SK-N-SH (cell line): ENCODE measurements at regions not wholly inside any gene's neighbourhood (a gene's known extent, or its start where the extent isn't known, plus 50 kb on each side); places are given as distances from the start of the nearest gene placed in this dataset.

Source experiments
- CTCF ChIA-PET: fragments of 300-600, 350-600 bp; formaldehyde crosslinking; extraction: SDS; loops from one replicate; lab custom pipeline; 2021; lab: Yijun Ruan, JAX
- POLR2A ChIA-PET: fragments of 350-600 bp; sonication (Branson Sonifier 250); formaldehyde crosslinking; extraction: SDS; loops from one replicate; lab custom pipeline; 2020; ENCODE audit warnings: antibody characterized with exemption, inconsistent platforms; lab: Yijun Ruan, JAX
- DNase-seq: peaks from one replicate; pipeline ENCODE4 v3.0.0; 2012
- H2AFZ ChIP-seq: fragments of 200-600 bp; sonication (generic); 2 replicates; pipeline ENCODE4 v1.8.1; 2016; ENCODE audit warnings: antibody characterized with exemption, mild to moderate bottlenecking, low read depth
- H3F3A ChIP-seq: fragments of 200-600 bp; sonication (generic); replicated peaks from 2 replicates; pipeline ENCODE3; 2016; ENCODE audit warnings: antibody characterized with exemption, mild to moderate bottlenecking; ENCODE audit not compliant: insufficient read depth
- H3K27ac ChIP-seq, 2 experiments: fragments of 200-500 bp in 1 of 2; fragments of 200-600 bp in 1 of 2; sonication (Bioruptor generic) in 1 of 2; sonication (generic), shearing (Covaris generic) in 1 of 2; 2 replicates each; pipeline versions ENCODE4 v1.5.1 to v1.6.1; 2014 to 2016; ENCODE audit warnings: low read depth in 2 of 2, inconsistent platforms in 1 of 2, low read length in 1 of 2, mild to moderate bottlenecking in 1 of 2, mixed read lengths in 1 of 2
- H3K27me3 ChIP-seq: fragments of 200-600 bp; sonication (generic), shearing (Covaris generic); 2 replicates; pipeline ENCODE4 v1.6.1; 2016; ENCODE audit warnings: mixed run types; ENCODE audit not compliant: insufficient read depth
- H3K36me3 ChIP-seq, 2 experiments: fragments of 200-500 bp in 1 of 2; fragments of 200-600 bp in 1 of 2; sonication (Bioruptor generic) in 1 of 2; sonication (generic) in 1 of 2; replicated peaks in 1 of 2; 2 replicates each; pipeline versions ENCODE3 to v1.5.1; 2014 to 2016; ENCODE audit warnings: low read length in 1 of 2, mild to moderate bottlenecking in 1 of 2; ENCODE audit not compliant: insufficient read depth in 2 of 2, control insufficient read depth in 1 of 2
- H3K4me1 ChIP-seq, 2 experiments: fragments of 200-500 bp in 1 of 2; fragments of 200-600 bp in 1 of 2; sonication (Bioruptor generic) in 1 of 2; sonication (generic), shearing (Covaris generic) in 1 of 2; 2 replicates each; pipeline versions ENCODE4 v1.5.1 to v1.6.1; 2014 to 2016; ENCODE audit warnings: low read depth in 1 of 2, low read length in 1 of 2, mixed run types in 1 of 2; ENCODE audit not compliant: insufficient read depth in 2 of 2, control insufficient read depth in 1 of 2
- H3K4me2 ChIP-seq: fragments of 200-600 bp; sonication (generic), shearing (Covaris generic); 2 replicates; pipeline ENCODE4 v1.6.1; 2017; ENCODE audit warnings: mixed run types
- H3K4me3 ChIP-seq, 2 experiments: fragments of 200-500 bp in 1 of 2; fragments of 200-600 bp in 1 of 2; sonication (Bioruptor generic) in 1 of 2; sonication (generic), shearing (Covaris generic) in 1 of 2; 2 replicates each; pipeline versions ENCODE4 v1.5.1 to v1.8.1; 2014 to 2016; ENCODE audit warnings: low read depth in 2 of 2, inconsistent platforms in 1 of 2, low read length in 1 of 2, mild to moderate bottlenecking in 1 of 2, mixed read lengths in 1 of 2, moderate library complexity in 1 of 2
- H3K79me2 ChIP-seq: fragments of 200-600 bp; sonication (generic); 2 replicates; pipeline ENCODE4 v1.8.1; 2017; ENCODE audit warnings: mild to moderate bottlenecking; ENCODE audit not compliant: insufficient read depth
- H3K9ac ChIP-seq: fragments of 200-600 bp; sonication (generic); 2 replicates; pipeline ENCODE4 v1.6.1; 2017; ENCODE audit warnings: mixed run types
- H3K9me2 ChIP-seq: fragments of 200-600 bp; sonication (generic); 2 replicates; pipeline ENCODE4 v1.6.1; 2017; ENCODE audit warnings: mixed run types
- H3K9me3 ChIP-seq: fragments of 200-600 bp; sonication (generic); 2 replicates; pipeline ENCODE4 v1.6.1; 2017; ENCODE audit warnings: mixed run types, mild to moderate bottlenecking, moderate library complexity
- H4K20me1 ChIP-seq: fragments of 200-600 bp; sonication (generic); 2 replicates; pipeline ENCODE4 v1.6.1; 2017; ENCODE audit warnings: mild to moderate bottlenecking, mixed run types; ENCODE audit not compliant: insufficient read depth
- ELF1 ChIP-seq: IDR thresholded peaks from 2 replicates; pipeline ENCODE4 v1.4.0; 2012
- EP300 ChIP-seq, 2 experiments: IDR thresholded peaks; 2 replicates each; pipeline versions ENCODE4 v1.4.0 to v1.6.1; 2012; ENCODE audit warnings: borderline replicate concordance in 1 of 2, low read depth in 1 of 2, low read length in 1 of 2
- EZH2phosphoT487 ChIP-seq: fragments of 200-600 bp; sonication (generic); IDR thresholded peaks from 2 replicates; pipeline ENCODE4 v1.6.1; 2017; ENCODE audit warnings: low read depth, mixed run types, mild to moderate bottlenecking, antibody characterized with exemption, moderate library complexity, borderline replicate concordance
- FOXJ3 ChIP-seq: sonication (generic); formaldehyde crosslinking; IDR thresholded peaks from 2 replicates; pipeline ENCODE4 v1.5.1; 2020; ENCODE audit warnings: mild to moderate bottlenecking, missing genetic modification reagents
- GABPA ChIP-seq: IDR thresholded peaks from 2 replicates; pipeline ENCODE4 v1.4.0; 2012; ENCODE audit warnings: low read depth, mild to moderate bottlenecking
- JUND ChIP-seq: IDR thresholded peaks from 2 replicates; pipeline ENCODE4 v1.4.0; 2012
- MXI1 ChIP-seq: IDR thresholded peaks from 2 replicates; pipeline ENCODE4 v1.6.1; 2012; ENCODE audit warnings: mild to moderate bottlenecking, low read depth, low read length, improper control_type of control experiment
- NRF1 ChIP-seq: IDR thresholded peaks from 2 replicates; pipeline ENCODE4 v1.6.1; 2012; ENCODE audit warnings: low read depth, mild to moderate bottlenecking, low read length
- RFX5 ChIP-seq: IDR thresholded peaks from 2 replicates; pipeline ENCODE4 v1.6.1; 2012; ENCODE audit warnings: mild to moderate bottlenecking, improper control_type of control experiment, low read length
- SMC3 ChIP-seq: IDR thresholded peaks from 2 replicates; pipeline ENCODE4 v1.6.1; 2012; ENCODE audit warnings: low read depth, low read length, improper control_type of control experiment
- TAF1 ChIP-seq: IDR thresholded peaks from 2 replicates; pipeline ENCODE4 v1.6.1; 2012; ENCODE audit warnings: low read depth, mild to moderate bottlenecking, low read length, moderate library complexity, borderline replicate concordance
- TCF12 ChIP-seq: IDR thresholded peaks from 2 replicates; pipeline ENCODE4 v1.4.0; 2012
- YY1 ChIP-seq: IDR thresholded peaks from 2 replicates; pipeline ENCODE4 v1.4.0; 2012; ENCODE audit warnings: low read depth, mild to moderate bottlenecking
- WGBS: methylation state at CpG from one replicate; pipeline ENCODE4 v1.1.6; 2017; ENCODE audit warnings: low lambda C conversion rate; 5-methylcytosine and 5-hydroxymethylcytosine counted together
- TF ChIP-seq, protein P1 (sequence below): fragments of 150-350 bp; IDR thresholded peaks from 2 replicates; pipeline ENCODE4 v1.6.1; 2016; ENCODE audit warnings: mild to moderate bottlenecking, low read depth, low read length
- TF ChIP-seq, protein P2 (sequence below): IDR thresholded peaks from 2 replicates; pipeline ENCODE4 v1.4.0; 2012; ENCODE audit warnings: low read depth, borderline replicate concordance
- TF ChIP-seq, protein P3 (sequence below): IDR thresholded peaks from 2 replicates; pipeline ENCODE4 v1.4.0; 2012; ENCODE audit warnings: low read depth, borderline replicate concordance
- TF ChIP-seq, protein P4 (sequence below): IDR thresholded peaks from 2 replicates; pipeline ENCODE4 v1.4.0; 2012; ENCODE audit warnings: low read depth
- TF ChIP-seq, protein P5 (sequence below): IDR thresholded peaks from 2 replicates; pipeline ENCODE4; 2012

DNA sequence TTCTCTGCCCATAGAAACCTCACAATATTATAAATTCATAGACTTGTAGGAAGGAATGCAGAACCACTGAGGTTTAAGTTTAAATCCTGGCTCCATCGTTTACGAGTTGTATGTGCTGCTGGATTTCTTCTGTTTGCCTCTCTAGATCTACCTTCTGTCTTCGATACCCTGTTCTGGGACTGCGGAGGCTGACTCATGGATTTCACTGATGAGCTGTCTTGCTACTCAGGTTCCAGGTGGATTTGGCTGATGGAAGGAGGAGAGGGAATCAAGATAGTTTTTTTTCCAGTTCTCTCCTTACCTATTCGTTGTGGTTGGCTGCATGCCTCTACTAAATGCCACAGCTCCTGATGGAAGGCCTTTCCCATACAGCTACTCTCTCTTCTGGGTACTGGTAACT lies 375.8 kb downstream of the REEP3 start:
- H3K27ac ChIP-seq = no peak overlapping the region
- H4K20me1 ChIP-seq = no peaks in the 10 kb centered on the region
- no peak for TF ChIP-seq RFX5
- TF ChIP-seq FOXJ3 (CRISPR knock-in tag) = no peak
- TF ChIP-seq, protein P1, sequence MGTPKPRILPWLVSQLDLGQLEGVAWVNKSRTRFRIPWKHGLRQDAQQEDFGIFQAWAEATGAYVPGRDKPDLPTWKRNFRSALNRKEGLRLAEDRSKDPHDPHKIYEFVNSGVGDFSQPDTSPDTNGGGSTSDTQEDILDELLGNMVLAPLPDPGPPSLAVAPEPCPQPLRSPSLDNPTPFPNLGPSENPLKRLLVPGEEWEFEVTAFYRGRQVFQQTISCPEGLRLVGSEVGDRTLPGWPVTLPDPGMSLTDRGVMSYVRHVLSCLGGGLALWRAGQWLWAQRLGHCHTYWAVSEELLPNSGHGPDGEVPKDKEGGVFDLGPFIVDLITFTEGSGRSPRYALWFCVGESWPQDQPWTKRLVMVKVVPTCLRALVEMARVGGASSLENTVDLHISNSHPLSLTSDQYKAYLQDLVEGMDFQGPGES = no peak
- no peaks in the 10 kb centered on the region for H3F3A ChIP-seq
- H3K4me2 ChIP-seq = no peak overlapping the region
- H2AFZ ChIP-seq = no peak overlapping the region
- H3K4me1 ChIP-seq = no peaks in the 10 kb centered on the region
- H3K9ac ChIP-seq = no peak overlapping the region
- H3K79me2 ChIP-seq = no peaks in the 10 kb centered on the region
- no peak for DNase-seq
- no peaks in the 10 kb centered on the region for H3K36me3 ChIP-seq
- 50% methylated on average over 5 of the region's 5 CpGs for WGBS
- H3K4me3 ChIP-seq = no peak overlapping the region
- no peaks in the 10 kb centered on the region for H3K27me3 ChIP-seq
- ChIA-PET CTCF (no interaction called here), POLR2A (no interaction called here)
- H3K9me3 ChIP-seq = no peaks in the 10 kb centered on the region
- H3K9me2 ChIP-seq = no peaks in the 10 kb centered on the region

DNA sequence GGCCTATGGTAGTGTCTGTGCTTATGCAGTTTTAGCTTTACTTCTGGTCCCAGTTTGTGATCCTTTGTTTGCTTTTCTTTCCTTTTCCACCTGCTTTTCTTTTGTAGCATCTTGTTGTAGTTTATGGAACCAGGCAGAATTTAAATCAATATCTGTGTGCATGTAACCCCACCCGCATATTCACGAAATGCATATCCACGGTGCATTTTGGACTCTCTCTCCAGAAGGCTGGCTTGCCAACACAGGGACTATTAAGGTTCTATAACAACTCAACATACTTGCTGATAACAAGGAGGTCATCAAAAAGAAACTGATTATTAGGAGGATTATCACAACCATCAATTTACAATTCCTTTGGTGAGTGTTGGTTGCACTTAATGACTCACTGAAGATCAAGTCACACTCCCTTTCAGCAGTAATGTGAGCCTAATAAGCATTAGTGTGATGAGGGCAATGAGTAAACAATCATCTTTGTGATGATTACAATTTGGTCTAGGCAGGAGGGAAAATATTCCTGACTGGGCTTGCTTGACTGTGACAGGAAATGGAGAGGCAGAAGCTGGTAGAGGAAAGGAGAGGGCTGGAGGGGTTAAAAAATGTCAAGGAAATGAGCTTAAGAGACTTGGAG lies 378.6 kb downstream of the REEP3 start:
- Histone ChIP-seq H3K9me2 (no peaks in the 10 kb centered on the region), H2AFZ (no peak overlapping the region), H3K36me3 (no peaks in the 10 kb centered on the region), H3K9me3 (no peaks in the 10 kb centered on the region), H3K27ac (no peak overlapping the region), H3K4me2 (no peak overlapping the region), H3K4me1 (no peaks in the 10 kb centered on the region), H3K9ac (no peak overlapping the region), H3K79me2 (no peaks in the 10 kb centered on the region), H3F3A (no peaks in the 10 kb centered on the region), H4K20me1 (no peaks in the 10 kb centered on the region), H3K27me3 (no peaks in the 10 kb centered on the region), H3K4me3 (no peak overlapping the region)
- ChIA-PET POLR2A (no interaction called here), CTCF (interaction anchor here (2.1 kb wide), 1 partner anchor 33 kb away, joined by 5 read pairs; no protein-coding TSS in a partner anchor)
- WGBS = 65% methylated on average over 3 of the region's 3 CpGs
- DNase-seq = no peak
- TF ChIP-seq EZH2phosphoT487 (no peak), SMC3 (no peak), MXI1 (no peak), EP300 (IDR thresholded peaks at IDR 0.05; ENCODE audit: borderline replicate concordance in 1 of 2, low read depth in 1 of 2, low read length in 1 of 2) (no peak), NRF1 (no peak), TAF1 (no peak), ELF1 (no peak), YY1 (no peak), GABPA (no peak), RFX5 (no peak), TCF12 (no peak), JUND (no peak)
- TF ChIP-seq, protein P2, sequence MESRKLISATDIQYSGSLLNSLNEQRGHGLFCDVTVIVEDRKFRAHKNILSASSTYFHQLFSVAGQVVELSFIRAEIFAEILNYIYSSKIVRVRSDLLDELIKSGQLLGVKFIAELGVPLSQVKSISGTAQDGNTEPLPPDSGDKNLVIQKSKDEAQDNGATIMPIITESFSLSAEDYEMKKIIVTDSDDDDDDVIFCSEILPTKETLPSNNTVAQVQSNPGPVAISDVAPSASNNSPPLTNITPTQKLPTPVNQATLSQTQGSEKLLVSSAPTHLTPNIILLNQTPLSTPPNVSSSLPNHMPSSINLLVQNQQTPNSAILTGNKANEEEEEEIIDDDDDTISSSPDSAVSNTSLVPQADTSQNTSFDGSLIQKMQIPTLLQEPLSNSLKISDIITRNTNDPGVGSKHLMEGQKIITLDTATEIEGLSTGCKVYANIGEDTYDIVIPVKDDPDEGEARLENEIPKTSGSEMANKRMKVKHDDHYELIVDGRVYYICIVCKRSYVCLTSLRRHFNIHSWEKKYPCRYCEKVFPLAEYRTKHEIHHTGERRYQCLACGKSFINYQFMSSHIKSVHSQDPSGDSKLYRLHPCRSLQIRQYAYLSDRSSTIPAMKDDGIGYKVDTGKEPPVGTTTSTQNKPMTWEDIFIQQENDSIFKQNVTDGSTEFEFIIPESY = no peak
- TF ChIP-seq, protein P3, sequence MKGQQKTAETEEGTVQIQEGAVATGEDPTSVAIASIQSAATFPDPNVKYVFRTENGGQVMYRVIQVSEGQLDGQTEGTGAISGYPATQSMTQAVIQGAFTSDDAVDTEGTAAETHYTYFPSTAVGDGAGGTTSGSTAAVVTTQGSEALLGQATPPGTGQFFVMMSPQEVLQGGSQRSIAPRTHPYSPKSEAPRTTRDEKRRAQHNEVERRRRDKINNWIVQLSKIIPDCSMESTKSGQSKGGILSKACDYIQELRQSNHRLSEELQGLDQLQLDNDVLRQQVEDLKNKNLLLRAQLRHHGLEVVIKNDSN = no peak
- TF ChIP-seq, protein P1 = no peak
- TF ChIP-seq, protein P4, sequence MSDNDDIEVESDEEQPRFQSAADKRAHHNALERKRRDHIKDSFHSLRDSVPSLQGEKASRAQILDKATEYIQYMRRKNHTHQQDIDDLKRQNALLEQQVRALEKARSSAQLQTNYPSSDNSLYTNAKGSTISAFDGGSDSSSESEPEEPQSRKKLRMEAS = no peak
- TF ChIP-seq, protein P5, sequence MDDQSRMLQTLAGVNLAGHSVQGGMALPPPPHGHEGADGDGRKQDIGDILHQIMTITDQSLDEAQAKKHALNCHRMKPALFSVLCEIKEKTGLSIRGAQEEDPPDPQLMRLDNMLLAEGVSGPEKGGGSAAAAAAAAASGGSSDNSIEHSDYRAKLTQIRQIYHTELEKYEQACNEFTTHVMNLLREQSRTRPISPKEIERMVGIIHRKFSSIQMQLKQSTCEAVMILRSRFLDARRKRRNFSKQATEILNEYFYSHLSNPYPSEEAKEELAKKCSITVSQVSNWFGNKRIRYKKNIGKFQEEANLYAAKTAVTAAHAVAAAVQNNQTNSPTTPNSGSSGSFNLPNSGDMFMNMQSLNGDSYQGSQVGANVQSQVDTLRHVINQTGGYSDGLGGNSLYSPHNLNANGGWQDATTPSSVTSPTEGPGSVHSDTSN = no peak
